GM18861 (cell line): ENCODE measurements at regions not wholly inside any gene's neighbourhood (a gene's known extent, or its start where the extent isn't known, plus 50 kb on each side); places are given as distances from the start of the nearest gene placed in this dataset.

ENCODE experiments used
- ATAC-seq: cut with Tn5 transposase; IDR thresholded peaks from one replicate; pipeline ENCODE4 v1.9.1; 2021; ENCODE audit not compliant: unreplicated experiment

DNA sequence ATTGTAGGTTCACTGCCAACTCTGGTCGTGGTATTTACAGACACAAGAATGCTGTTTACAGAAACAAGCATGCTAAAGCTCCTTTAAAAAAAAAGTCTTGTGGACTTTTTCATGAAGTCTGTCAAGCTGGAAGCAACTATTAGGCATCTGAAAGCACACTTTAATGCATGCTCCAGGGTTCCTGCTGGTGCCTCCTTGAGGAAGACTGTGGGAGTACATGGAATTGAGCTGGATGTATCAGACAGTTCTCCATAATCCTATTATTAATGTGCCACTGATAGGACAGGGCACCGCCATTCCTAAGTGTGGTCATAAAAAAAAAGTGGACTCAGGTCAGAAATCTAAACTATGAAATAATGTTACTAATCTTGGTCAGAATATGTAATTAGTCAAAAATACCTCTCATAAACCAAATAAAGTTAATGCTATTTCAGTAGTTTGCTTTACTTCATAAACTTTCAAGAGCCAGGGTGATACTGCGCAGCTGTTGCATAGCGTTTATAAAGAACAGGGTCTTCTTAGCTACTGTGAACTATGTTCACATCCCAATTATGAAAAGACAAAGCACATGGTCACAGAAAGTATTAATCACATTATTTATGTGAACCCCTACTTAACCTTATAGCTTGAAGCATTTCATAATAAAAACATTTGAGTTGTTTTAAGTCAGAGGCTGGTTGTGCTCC, 390.8 kb upstream of the PTGER4 start:
- ATAC-seq = no peak

GRCh38 chr5:40284863-40285262, 394.9 kb upstream of the PTGER4 start:
- no peak for ATAC-seq

DNA sequence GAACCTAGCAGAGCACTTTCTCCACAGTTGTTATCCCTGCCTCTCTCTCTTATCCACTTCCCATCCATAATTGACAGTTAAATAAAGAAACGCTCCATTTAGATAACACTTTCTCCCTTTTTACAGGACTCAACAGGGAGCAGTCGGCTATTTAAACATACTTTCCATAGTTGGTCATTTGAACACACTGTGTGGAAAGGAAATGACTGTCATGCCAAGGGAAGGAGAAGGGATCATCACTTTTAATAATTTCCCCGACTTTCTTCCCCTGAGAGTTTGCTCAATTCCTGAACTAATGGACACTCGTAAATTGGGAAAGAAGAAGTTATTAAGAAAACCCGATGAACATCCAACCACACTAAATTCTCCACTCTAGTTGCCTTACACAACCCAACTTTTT, 400.8 kb upstream of the PTGER4 start:
- no peak for ATAC-seq

- ATAC-seq = no peak
These were observed 402.4 kb upstream of the PTGER4 start for GRCh38 chr5:40277161-40277906.

DNA sequence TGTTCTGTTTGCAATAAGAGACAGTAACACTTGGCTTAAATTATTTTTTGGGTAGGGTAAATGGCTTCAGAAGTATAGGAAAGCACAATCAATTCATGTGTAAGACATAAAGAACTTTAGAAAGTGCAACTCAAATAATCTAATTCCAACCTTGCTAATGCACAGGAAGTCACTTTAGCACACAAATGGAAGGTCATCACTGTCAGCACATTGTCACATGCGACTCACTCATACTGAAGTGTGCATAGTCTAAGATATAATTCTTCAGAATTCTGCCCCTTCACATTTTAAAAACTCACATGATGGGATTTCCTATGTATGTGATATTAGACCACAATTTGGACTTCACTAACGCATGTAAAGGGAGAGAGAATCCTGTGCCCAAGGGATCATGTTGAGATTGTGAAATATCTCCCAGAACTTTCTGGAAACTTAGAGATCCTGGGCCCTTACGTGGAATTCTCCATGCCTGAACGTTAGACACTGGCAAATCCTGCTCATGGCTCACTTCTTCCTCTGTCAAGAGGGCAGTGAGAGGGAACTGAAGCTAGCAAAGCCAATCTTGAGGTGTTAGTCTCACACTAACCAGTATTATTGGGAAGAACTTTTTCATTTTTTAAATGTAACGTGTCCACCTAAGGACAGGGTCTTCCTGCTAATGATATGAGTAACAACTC, 403.2 kb upstream of the PTGER4 start:
- no peak for ATAC-seq

DNA sequence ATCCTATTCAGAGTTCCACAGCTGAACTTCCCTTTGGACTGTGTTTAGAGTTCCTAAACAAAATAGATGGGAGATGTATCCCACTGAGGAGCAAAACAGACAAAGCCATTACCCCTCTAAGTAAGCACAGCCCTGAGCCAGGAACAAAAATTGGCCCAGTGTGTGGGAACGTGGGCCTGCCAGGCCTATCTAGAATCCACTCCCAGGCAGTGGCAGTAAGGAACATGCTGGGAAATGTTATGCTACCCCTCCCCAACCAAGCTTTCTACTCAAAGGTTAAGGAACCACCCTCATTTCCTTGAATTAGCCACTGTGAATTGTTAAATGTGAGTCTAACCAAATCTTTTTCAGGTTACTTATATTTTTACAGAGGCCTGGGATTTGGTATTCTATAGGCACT, 405.1 kb upstream of the PTGER4 start:
- ATAC-seq = no peak

GRCh38 chr5:40273936-40274335, 405.8 kb upstream of the PTGER4 start:
- no peak for ATAC-seq

DNA sequence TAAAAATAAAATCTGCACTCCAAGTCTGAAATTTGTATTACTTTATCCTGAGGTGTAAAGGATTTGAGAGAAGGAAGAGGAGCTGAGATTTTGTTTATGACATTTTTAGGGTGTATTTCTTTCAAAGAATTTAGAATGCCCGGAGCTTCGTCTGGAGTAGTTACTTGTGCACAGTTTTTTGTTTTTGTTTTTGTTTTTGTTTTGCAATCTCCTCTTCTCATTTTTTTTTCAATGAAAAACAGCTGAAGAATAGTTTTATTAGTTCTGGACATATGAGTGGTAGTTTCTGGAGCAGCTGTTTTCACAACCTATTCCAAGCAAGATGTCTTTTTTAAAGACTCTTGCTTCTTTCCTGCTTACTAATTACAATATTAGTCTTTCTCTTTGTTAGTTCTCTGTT, 408.2 kb upstream of the PTGER4 start:
- no peak for ATAC-seq

GRCh38 chr5:40270274-40270845, 409.4 kb upstream of the PTGER4 start:
- ATAC-seq = no peak

DNA sequence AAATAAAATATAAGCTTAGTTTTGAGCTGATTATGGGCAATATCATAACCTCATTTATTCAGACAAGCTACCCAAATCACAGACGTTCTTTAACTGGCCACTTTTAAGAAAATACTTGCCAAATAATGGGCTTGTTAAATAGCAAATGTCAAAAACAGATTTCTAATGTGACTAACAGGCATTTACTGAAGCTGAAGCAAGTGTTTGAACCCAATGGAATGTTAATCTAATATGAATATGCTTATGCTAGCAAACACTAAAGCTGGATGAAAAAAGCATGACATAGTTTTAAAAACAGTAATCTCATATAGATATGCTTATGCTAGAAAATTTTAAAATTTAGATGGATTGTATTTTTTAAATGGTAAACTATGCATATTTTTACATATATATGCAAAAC, 411.6 kb upstream of the PTGER4 start:
- ATAC-seq = no peak

GRCh38 chr5:40266952-40267351, 412.8 kb upstream of the PTGER4 start:
- no peak for ATAC-seq

DNA sequence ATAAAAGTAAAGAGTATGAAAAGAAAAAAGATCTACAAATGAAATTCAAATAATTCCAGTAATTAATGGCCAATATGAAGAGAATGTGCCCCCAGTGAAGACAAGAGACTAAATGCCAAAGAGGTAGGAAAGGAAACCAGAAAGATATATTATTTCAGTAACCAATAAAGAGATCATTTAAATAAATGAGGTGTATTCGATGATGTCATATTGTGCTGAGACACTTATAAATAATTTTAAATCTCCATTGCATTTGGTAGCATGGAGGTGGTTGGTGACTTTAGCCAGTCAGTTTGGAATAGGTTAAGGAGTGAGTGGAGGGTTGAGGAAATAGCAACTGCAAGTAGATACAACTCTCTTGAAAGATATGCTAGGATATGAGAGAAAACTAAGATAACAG, 417.7 kb upstream of the PTGER4 start:
- ATAC-seq = no peak

DNA sequence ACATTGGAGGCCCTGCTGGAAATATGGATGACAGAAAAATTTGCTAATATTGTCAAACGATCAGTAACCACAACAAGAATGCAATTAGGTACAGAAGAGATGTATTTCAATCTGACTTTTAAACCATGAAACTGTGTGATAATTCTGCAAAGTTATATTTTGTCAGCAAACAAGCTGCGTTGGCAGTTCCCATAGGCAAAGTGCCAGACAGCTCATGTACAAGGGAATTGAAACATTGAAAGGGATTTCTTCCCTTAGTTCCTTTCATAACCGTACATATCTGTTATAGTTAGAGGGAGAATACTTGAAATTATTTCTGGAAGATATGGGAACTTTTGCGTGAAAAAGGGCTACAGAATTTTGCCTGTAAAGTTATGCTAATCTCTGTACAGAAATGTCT, 419.4 kb upstream of the PTGER4 start:
- ATAC-seq = no peak

DNA sequence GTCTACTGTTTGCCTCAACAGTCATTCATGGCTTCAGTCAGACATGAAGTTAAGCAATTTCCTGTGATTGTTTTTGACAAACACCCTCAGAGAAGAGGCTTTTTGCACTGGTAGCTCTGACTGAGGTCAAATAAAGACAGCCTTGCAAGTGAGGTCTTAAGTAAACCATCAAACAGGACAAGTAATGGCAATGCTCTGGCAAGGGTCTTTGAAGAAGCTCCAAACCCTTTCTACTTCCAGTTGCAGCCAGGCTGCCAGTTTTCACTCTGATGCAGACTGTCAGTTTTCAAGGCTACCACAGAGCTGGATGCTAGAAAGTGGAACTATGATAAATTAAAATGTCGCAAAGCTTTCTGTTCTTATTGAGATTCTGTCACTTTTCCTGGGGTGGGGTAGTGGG, 421.5 kb upstream of the PTGER4 start:
- ATAC-seq = no peak

GRCh38 chr5:40240671-40241070, 439.0 kb upstream of the PTGER4 start:
- ATAC-seq = no peak

DNA sequence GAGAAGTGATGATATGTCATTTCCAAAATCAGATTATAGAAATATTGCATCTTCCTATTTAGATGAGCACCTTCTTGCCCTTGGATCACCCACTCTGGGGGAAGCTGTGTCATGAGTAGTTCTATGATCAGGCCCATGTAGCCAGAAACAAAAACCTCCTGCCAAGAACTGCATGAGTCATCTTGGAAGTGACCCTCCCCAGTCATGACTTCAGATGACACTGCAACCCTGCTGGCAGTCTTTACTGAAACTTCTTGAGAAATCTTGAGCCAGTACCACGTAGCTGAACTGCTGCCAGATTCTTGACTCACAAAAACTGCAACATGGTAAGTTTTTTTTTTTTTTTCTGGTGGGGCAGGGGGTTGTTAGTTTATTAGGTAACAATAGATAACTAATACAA, 439.6 kb upstream of the PTGER4 start:
- ATAC-seq = no peak

DNA sequence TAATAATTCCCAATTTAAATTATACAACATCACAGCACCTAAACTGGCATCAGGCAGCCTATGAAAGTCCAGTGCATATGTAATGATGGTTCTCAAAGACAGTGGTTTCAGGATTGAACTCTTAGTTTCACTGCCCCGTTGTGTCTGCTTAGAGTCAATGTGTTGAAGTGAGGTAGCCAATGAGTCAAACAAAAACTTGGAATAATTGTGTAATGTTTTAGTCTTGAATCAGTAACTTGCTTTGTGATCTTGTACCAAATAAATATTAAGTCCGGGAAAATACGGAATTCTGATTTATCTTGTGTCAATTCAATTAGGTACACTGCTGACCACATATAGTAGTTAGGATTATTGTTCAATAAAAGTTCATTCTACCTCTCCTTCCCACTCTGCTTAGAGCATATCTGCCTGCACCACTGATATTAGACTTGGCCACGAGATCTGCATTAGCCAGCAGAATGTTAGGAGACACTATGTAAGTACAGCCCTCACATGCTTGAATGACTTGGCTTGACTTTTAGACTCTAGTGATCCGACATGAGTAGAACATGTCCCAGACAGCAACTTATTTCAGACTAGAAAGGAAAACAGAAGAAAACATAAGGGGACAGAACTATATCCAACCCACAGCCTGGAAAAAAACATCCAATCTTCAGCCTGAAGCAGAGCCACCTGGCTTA, 441.5 kb upstream of the PTGER4 start:
- no peak for ATAC-seq

DNA sequence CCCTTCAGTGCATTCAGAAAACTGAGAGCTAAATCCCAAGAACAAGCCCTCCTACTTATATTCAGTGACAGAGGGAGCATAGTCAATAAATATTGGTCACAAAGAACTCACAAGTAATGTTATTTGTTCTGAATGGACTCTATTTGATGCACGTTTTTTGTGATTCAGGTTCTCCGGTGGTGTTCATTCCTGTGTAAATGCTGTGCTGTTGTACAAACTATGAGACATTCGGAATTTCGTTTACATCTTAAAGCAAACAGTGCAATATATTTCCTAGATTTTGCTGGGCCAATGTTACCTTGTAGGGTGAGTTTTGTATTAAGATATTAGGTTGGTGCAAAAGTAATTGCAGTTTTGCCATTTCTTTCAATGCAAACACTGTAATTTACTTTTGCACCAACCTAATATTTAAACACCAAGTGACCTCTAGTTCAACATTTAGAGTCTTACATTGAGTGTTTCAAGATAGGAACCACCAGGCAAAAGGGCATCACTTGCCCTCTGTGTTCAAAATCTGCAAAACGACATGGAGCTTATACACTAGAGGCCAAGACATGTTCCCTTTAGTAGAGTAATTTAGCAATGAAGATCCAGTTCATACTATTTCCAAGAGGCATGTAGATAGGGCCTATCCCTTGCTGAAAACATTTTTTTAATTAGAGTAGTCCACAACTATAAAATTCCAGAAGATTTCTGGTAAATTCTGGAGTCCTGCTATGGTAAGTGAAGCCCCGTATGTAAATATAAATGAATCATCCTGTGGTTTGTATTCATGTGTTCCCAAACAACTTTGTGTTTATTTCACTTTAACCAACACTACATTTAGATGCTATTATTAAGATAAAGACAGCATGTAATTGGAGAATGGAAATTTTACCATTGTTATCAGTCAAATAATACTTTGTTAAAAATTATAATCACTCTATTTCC, 444.0 kb upstream of the PTGER4 start:
- ATAC-seq = no peak

DNA sequence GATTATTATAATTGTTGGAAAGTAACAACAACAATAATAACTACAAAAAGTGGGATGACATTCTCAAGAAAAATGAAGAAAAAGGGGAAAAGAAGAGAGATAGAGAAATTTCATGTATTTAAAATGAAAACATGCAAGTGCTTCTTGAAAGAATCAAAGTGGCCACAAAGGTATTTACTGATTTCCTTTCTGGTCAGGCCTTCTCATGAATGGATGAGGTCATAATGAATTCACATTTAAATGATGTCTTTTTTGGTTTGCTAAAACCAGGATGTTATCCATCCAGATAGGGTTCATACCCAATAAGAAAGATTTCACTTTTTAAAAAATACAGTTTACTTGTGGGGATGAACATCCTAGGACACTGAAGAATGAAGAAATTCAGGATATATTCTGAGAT, 446.4 kb upstream of the PTGER4 start:
- ATAC-seq = no peak

GRCh38 chr5:40227931-40228330, 451.8 kb upstream of the PTGER4 start:
- ATAC-seq = no peak
